ENCODE measurements at regions not wholly inside any gene's neighbourhood (a gene's known extent, or its start where the extent isn't known, plus 50 kb on each side); places are given as distances from the start of the nearest gene placed in this dataset.

DNA sequence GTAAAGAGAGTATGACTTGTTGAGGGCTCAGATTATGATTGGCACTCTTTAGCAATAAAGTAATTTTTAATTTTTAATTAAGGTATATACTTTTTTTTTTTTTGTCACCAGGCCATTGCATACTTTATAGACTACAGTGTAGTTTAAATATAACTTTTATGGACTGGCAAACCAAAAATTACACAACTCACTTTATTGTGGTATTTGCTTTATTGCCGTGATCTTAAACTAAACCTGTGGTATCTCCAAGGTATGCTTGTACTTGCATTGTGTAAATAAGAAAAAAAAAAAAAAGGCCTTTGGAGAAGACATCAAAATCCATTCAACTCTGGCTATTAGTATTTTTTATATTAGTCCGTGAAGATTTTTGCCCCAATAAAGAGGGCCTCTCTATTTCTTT, 646.7 kb upstream of the FOXG1 start:
- TF ChIP-seq, protein P1, sequence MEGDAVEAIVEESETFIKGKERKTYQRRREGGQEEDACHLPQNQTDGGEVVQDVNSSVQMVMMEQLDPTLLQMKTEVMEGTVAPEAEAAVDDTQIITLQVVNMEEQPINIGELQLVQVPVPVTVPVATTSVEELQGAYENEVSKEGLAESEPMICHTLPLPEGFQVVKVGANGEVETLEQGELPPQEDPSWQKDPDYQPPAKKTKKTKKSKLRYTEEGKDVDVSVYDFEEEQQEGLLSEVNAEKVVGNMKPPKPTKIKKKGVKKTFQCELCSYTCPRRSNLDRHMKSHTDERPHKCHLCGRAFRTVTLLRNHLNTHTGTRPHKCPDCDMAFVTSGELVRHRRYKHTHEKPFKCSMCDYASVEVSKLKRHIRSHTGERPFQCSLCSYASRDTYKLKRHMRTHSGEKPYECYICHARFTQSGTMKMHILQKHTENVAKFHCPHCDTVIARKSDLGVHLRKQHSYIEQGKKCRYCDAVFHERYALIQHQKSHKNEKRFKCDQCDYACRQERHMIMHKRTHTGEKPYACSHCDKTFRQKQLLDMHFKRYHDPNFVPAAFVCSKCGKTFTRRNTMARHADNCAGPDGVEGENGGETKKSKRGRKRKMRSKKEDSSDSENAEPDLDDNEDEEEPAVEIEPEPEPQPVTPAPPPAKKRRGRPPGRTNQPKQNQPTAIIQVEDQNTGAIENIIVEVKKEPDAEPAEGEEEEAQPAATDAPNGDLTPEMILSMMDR (IDR thresholded peaks at IDR 0.05): no peak
- TF ChIP-seq EZH2 (IDR thresholded peaks at IDR 0.05; ENCODE audit: borderline replicate concordance, insufficient read depth, low read depth, low read length, poor library complexity, severe bottlenecking): no peak
- Mint-ChIP-seq H3K27ac (no peak overlapping the region), H3K9me3 (ENCODE audit: insufficient read depth) (no peaks in the 10 kb centered on the region), H3K4me3 (no peak overlapping the region), H3K4me1 (no peaks in the 10 kb centered on the region), H3K27me3 (no peaks in the 10 kb centered on the region)
- DNase-seq: no peak
- Histone ChIP-seq H3K4me3 (ENCODE audit: control extremely low read depth in 1 of 5, extremely low read depth in 1 of 5, insufficient read depth in 1 of 5, low read depth in 2 of 5, low read length in 4 of 5) (no peak overlapping the region), H3K4me2 (replicated peaks; ENCODE audit: low read depth, low read length, poor library complexity, severe bottlenecking) (no peak overlapping the region), H3K27ac (ENCODE audit: low read length in 2 of 2) (no peak overlapping the region), H4K20me1 (ENCODE audit: control insufficient read depth, insufficient read depth, low read length, poor library complexity, severe bottlenecking) (no peaks in the 10 kb centered on the region), H3K27me3 (replicated peaks in 1 of 4; ENCODE audit: control extremely low read depth in 1 of 4, control insufficient read depth in 3 of 4, insufficient read depth in 4 of 4, low read length in 3 of 4) (no peaks in the 10 kb centered on the region), H3K9me3 (ENCODE audit: control extremely low read depth in 1 of 3, control insufficient read depth in 2 of 3, insufficient read depth in 1 of 3, low read length in 2 of 3) (no peaks in the 10 kb centered on the region), H3K9ac (ENCODE audit: low read length) (no peak overlapping the region), H2AFZ (ENCODE audit: insufficient read depth, low read depth, low read length, poor library complexity, severe bottlenecking) (no peak overlapping the region), H3K79me2 (ENCODE audit: control insufficient read depth, insufficient read depth, low read length) (no peaks in the 10 kb centered on the region), H3K36me3 (replicated peaks in 1 of 2; ENCODE audit: control extremely low read depth in 1 of 2, control insufficient read depth in 1 of 2, extremely low read depth in 1 of 2, insufficient read depth in 2 of 2, low read length in 1 of 2) (no peaks in the 10 kb centered on the region), H3K4me1 (ENCODE audit: control insufficient read depth in 2 of 2, insufficient read depth in 2 of 2, low read length in 2 of 2) (no peaks in the 10 kb centered on the region)
- POLR2A ChIA-PET: no interaction called here
- CTCF ChIA-PET: no interaction called here
- ATAC-seq (ENCODE audit: low read depth): no peak
- intact Hi-C loops (cut with micrococcal nuclease): no loop called here
- no CpG with 5 or more reads among the region's 2 CpGs for WGBS (ENCODE audit: insufficient coverage)

DNA sequence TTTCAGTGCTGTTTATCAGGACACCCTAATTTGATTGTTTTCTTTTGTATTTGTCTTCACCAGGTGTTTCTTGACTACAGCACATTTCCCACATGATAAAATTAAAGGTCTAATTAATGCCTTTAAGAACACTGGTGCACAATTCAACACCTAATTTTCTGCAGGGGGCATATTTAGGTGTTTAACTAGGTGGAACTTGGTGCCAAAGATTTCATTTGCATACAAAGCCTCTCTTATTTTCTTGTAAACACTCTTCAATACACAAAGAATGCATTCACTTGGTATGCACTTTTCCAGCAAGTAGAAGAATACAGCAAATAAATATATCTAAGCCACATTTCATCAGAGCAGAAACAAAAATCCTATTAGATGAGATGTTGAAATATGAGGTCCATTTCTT, 646.2 kb upstream of the FOXG1 start:
- Histone ChIP-seq H3K4me1 (ENCODE audit: control insufficient read depth in 2 of 2, insufficient read depth in 2 of 2, low read length in 2 of 2) (no peaks in the 10 kb centered on the region), H3K36me3 (replicated peaks in 1 of 2; ENCODE audit: control extremely low read depth in 1 of 2, control insufficient read depth in 1 of 2, extremely low read depth in 1 of 2, insufficient read depth in 2 of 2, low read length in 1 of 2) (no peaks in the 10 kb centered on the region)
- POLR2A ChIA-PET: no interaction called here

More for the DNA sequence above, 646.2 kb upstream of the FOXG1 start:
- Mint-ChIP-seq H3K9me3 (ENCODE audit: insufficient read depth) (no peaks in the 10 kb centered on the region), H3K4me1 (no peaks in the 10 kb centered on the region), H3K27me3 (no peaks in the 10 kb centered on the region), H3K4me3 (no peak overlapping the region), H3K27ac (no peak overlapping the region)
- no peak overlapping the region for H3K4me2 ChIP-seq (replicated peaks; ENCODE audit: low read depth, low read length, poor library complexity, severe bottlenecking)
- H3K79me2 ChIP-seq (ENCODE audit: control insufficient read depth, insufficient read depth, low read length): no peaks in the 10 kb centered on the region
- no peaks in the 10 kb centered on the region for H3K27me3 ChIP-seq (replicated peaks in 1 of 4; ENCODE audit: control extremely low read depth in 1 of 4, control insufficient read depth in 3 of 4, insufficient read depth in 4 of 4, low read length in 3 of 4)
- H3K9me3 ChIP-seq (ENCODE audit: control extremely low read depth in 1 of 3, control insufficient read depth in 2 of 3, insufficient read depth in 1 of 3, low read length in 2 of 3): no peaks in the 10 kb centered on the region
- CTCF ChIA-PET: no interaction called here
- intact Hi-C loops (cut with micrococcal nuclease): no loop called here
- no peak for DNase-seq
- ATAC-seq (ENCODE audit: low read depth): no peak
- H2AFZ ChIP-seq (ENCODE audit: insufficient read depth, low read depth, low read length, poor library complexity, severe bottlenecking): no peak overlapping the region
- H3K9ac ChIP-seq (ENCODE audit: low read length): no peak overlapping the region
- H3K27ac ChIP-seq (ENCODE audit: low read length in 2 of 2): no peak overlapping the region
- no peaks in the 10 kb centered on the region for H4K20me1 ChIP-seq (ENCODE audit: control insufficient read depth, insufficient read depth, low read length, poor library complexity, severe bottlenecking)
- TF ChIP-seq, protein P1 (IDR thresholded peaks at IDR 0.05): no peak
- no peak for TF ChIP-seq EZH2 (IDR thresholded peaks at IDR 0.05; ENCODE audit: borderline replicate concordance, insufficient read depth, low read depth, low read length, poor library complexity, severe bottlenecking)
- H3K4me3 ChIP-seq (ENCODE audit: control extremely low read depth in 1 of 5, extremely low read depth in 1 of 5, insufficient read depth in 1 of 5, low read depth in 2 of 5, low read length in 4 of 5): no peak overlapping the region
